PC-9 (cell line): ENCODE measurements at regions not wholly inside any gene's neighbourhood (a gene's known extent, or its start where the extent isn't known, plus 50 kb on each side); places are given as distances from the start of the nearest gene placed in this dataset.

Experiments used
- BruUV-seq: library from RNA; stranded (reverse); fragments of 400-500 nt; replicated peaks from 2 replicates; lab custom pipeline; 2021; lab: Mats Ljungman, UMichigan
- CTCF ChIA-PET: fragments of 300-600 bp; sonication (Branson Sonifier 250); formaldehyde crosslinking; loops from one replicate; lab custom pipeline; 2022; ENCODE audit warnings: antibody characterized with exemption; lab: Charles Lee
- POLR2A ChIA-PET: fragments of 300-600 bp; sonication (Branson Sonifier 250); formaldehyde crosslinking; loops from one replicate; lab custom pipeline; 2022; ENCODE audit warnings: antibody characterized with exemption; ENCODE audit not compliant: unreplicated experiment; lab: Charles Lee
- DNase-seq, 2 experiments: peaks; one replicate each; pipeline versions ENCODE4 v3.0.0 to v3.0.0-alpha.2; 2015 to 2022; ENCODE audit warnings: mixed read lengths in 1 of 2
- H2AFZ ChIP-seq: fragments of 200-600 bp; sonication (generic); 2 replicates; pipeline ENCODE4 v1.8.1; 2017; ENCODE audit warnings: antibody characterized with exemption
- H3F3A ChIP-seq: fragments of 200-600 bp; sonication (generic); 2 replicates; pipeline ENCODE4 v1.8.1; 2017; ENCODE audit warnings: antibody characterized with exemption, mild to moderate bottlenecking, low read depth; ENCODE audit not compliant: insufficient read depth
- H3K27ac ChIP-seq: fragments of 200-600 bp; sonication (generic); 2 replicates; pipeline ENCODE4 v1.6.1; 2016; ENCODE audit warnings: mixed run types
- H3K27me3 ChIP-seq: fragments of 200-600 bp; sonication (generic); 2 replicates; pipeline ENCODE4 v1.6.1; 2016; ENCODE audit warnings: low read depth, mixed run types; ENCODE audit not compliant: insufficient read depth
- H3K36me3 ChIP-seq: fragments of 200-600 bp; sonication (generic); 2 replicates; pipeline ENCODE4 v1.6.1; 2016; ENCODE audit warnings: low read depth, mixed run types
- H3K4me1 ChIP-seq: fragments of 200-600 bp; sonication (generic); replicated peaks from 2 replicates; pipeline ENCODE4 v1.6.1; 2016; ENCODE audit warnings: mixed run types; ENCODE audit not compliant: insufficient read depth
- H3K4me2 ChIP-seq: fragments of 200-600 bp; sonication (generic); 2 replicates; pipeline ENCODE4 v1.6.1; 2017; ENCODE audit warnings: mixed run types
- H3K4me3 ChIP-seq: fragments of 200-600 bp; sonication (generic); 2 replicates; pipeline ENCODE4 v1.6.1; 2016; ENCODE audit warnings: mixed run types
- H3K79me2 ChIP-seq: fragments of 200-600 bp; sonication (generic); 2 replicates; pipeline ENCODE4 v1.6.1; 2017; ENCODE audit warnings: low read depth, mixed run types
- H3K9me2 ChIP-seq: fragments of 200-600 bp; sonication (generic); 2 replicates; pipeline ENCODE4 v1.8.1; 2017; ENCODE audit warnings: mild to moderate bottlenecking; ENCODE audit not compliant: insufficient read depth
- H3K9me3 ChIP-seq: fragments of 200-600 bp; sonication (generic); 2 replicates; pipeline ENCODE4 v1.8.1; 2016; ENCODE audit warnings: low read depth; ENCODE audit not compliant: insufficient read depth
- H4K20me1 ChIP-seq: fragments of 200-600 bp; sonication (generic); 2 replicates; pipeline ENCODE4 v1.8.1; 2017; ENCODE audit not compliant: insufficient read depth
- EZH2 ChIP-seq: fragments of 200-600 bp; sonication (generic); IDR thresholded peaks from 2 replicates; pipeline ENCODE4 v1.8.0; 2017; ENCODE audit warnings: antibody characterized with exemption, low read depth
- intact Hi-C: fragments of 100-400 bp; cut with micrococcal nuclease; formaldehyde crosslinking; loops from one replicate; pipeline ENCODE4 v1.10.0; 2022; ENCODE audit not compliant: unreplicated experiment
- TF ChIP-seq, protein P1 (sequence below): fragments of 200-600 bp; sonication (generic); conservative IDR thresholded peaks from 2 replicates; pipeline ENCODE4 v1.6.1; 2017; ENCODE audit warnings: mixed run types, antibody characterized with exemption, mild to moderate bottlenecking, moderate library complexity

DNA sequence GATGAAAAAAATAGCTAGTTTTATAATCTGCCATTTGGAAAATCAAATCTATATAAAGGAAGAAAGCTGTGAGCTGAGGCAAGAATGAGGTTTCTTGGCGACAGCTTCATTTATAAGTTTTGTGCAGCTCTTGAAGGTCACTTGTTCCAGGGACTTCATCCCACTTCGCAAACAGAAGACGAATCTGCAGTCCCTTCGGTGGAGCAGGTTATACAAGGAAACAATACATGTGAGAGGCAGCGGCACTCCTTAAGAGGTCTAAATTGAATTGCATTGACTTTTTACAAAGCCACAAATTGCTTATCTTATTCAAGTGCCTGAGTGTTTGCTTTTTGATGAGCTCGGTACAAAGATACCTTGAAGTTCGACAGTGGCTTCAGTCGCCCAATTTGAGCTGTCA lies 72.2 kb downstream of the C1QL2 start:
- Histone ChIP-seq H3K27me3 (no peaks in the 10 kb centered on the region), H3K4me1 (0 out of 2 replicates have a peak, but pooled peaks cover 5% of the 10 kb centered on the region), H3K4me3 (no peak overlapping the region), H3K9me3 (no peaks in the 10 kb centered on the region), H3F3A (no peaks in the 10 kb centered on the region), H3K36me3 (no peaks in the 10 kb centered on the region), H3K27ac (no peak overlapping the region), H4K20me1 (no peaks in the 10 kb centered on the region), H2AFZ (no peak overlapping the region), H3K9me2 (no peaks in the 10 kb centered on the region), H3K79me2 (no peaks in the 10 kb centered on the region), H3K4me2 (no peak overlapping the region)
- no peak for DNase-seq
- POLR2A ChIA-PET, result no interaction called here
- intact Hi-C loops, result no loop called here
- CTCF ChIA-PET, result interaction anchor here (0.5 kb wide), 1 partner anchor 86 kb away, joined by 3 read pairs; no protein-coding TSS in a partner anchor
- no peak for TF ChIP-seq EZH2
- TF ChIP-seq, protein P1, sequence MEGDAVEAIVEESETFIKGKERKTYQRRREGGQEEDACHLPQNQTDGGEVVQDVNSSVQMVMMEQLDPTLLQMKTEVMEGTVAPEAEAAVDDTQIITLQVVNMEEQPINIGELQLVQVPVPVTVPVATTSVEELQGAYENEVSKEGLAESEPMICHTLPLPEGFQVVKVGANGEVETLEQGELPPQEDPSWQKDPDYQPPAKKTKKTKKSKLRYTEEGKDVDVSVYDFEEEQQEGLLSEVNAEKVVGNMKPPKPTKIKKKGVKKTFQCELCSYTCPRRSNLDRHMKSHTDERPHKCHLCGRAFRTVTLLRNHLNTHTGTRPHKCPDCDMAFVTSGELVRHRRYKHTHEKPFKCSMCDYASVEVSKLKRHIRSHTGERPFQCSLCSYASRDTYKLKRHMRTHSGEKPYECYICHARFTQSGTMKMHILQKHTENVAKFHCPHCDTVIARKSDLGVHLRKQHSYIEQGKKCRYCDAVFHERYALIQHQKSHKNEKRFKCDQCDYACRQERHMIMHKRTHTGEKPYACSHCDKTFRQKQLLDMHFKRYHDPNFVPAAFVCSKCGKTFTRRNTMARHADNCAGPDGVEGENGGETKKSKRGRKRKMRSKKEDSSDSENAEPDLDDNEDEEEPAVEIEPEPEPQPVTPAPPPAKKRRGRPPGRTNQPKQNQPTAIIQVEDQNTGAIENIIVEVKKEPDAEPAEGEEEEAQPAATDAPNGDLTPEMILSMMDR, result no peak
- BruUV-seq, result no TSS peak

DNA sequence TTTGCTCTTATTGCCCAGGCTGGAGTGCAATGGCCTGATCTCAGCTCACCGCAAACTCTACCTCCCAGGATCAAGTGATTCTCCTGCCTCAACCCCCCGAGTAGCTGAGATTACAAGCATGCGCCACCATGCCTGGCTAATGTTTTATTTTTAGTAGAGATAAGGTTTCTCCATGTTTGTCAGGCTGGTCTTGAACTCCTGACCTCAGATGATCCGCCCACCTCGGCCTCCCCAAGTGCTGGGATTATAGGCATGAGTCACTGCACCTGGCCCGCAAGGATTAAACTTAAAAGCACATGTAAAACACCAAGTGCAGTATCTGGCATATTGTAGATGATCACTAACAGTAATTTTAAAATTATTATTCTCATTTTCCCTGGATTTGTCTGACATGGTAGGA lies 72.9 kb downstream of the C1QL2 start:
- CTCF ChIA-PET, result no interaction called here
- DNase-seq, result no peak

DNA sequence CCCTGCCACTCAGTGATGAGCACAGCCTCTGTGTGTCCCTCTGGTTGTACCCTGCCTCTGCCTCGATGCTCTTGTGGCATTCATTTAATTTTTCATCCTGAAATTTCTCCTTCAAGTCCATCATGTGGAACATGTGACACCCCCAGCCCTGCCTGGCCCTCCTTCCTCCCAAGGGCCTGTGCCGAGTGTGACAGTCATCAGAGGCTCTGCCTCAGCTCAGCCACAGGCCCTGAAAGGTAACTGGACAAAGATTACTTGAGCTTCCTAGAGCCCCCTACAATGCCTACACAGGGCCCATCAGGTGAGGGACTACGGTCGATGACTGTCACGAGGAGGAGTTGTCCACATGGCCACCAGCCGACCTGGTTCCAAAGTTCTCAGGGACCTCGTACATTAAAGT lies 75.1 kb downstream of the C1QL2 start:
- ChIA-PET POLR2A (no interaction called here), CTCF (no interaction called here)
- Histone ChIP-seq H3K4me2 (no peak overlapping the region), H3K27me3 (no peaks in the 10 kb centered on the region), H3K79me2 (no peaks in the 10 kb centered on the region), H3K9me2 (no peaks in the 10 kb centered on the region), H3K4me3 (no peak overlapping the region), H3K27ac (no peak overlapping the region), H3K9me3 (no peaks in the 10 kb centered on the region), H4K20me1 (no peaks in the 10 kb centered on the region), H2AFZ (no peak overlapping the region), H3F3A (no peaks in the 10 kb centered on the region), H3K4me1 (0 out of 2 replicates have a peak, but pooled peaks cover 5% of the 10 kb centered on the region), H3K36me3 (no peaks in the 10 kb centered on the region)
- DNase-seq, result no peak
- no peak for TF ChIP-seq EZH2
- TF ChIP-seq, protein P1, result no peak
- intact Hi-C loops, result no loop called here
- BruUV-seq, result no TSS peak

More for the DNA sequence above, 72.9 kb downstream of the C1QL2 start:
- Histone ChIP-seq H3K4me3 (no peak overlapping the region), H3K27ac (no peak overlapping the region), H2AFZ (no peak overlapping the region), H3K79me2 (no peaks in the 10 kb centered on the region), H3K36me3 (no peaks in the 10 kb centered on the region), H3K9me2 (no peaks in the 10 kb centered on the region), H4K20me1 (no peaks in the 10 kb centered on the region), H3K4me2 (no peak overlapping the region), H3K9me3 (no peaks in the 10 kb centered on the region), H3K4me1 (0 out of 2 replicates have a peak, but pooled peaks cover 5% of the 10 kb centered on the region), H3K27me3 (no peaks in the 10 kb centered on the region), H3F3A (no peaks in the 10 kb centered on the region)
- no peak for TF ChIP-seq EZH2
- TF ChIP-seq, protein P1, result no peak
- POLR2A ChIA-PET, result no interaction called here
- intact Hi-C loops, result no loop called here
- no TSS peak for BruUV-seq
